ENCODE measurements at regions not wholly inside any gene's neighbourhood (a gene's known extent, or its start where the extent isn't known, plus 50 kb on each side); places are given as distances from the start of the nearest gene placed in this dataset.
"Not testable (repeated sequence)": the region's sequence is repeated elsewhere in the genome, so short reads cannot be mapped to it uniquely, and the experiment has no call there.

DNA sequence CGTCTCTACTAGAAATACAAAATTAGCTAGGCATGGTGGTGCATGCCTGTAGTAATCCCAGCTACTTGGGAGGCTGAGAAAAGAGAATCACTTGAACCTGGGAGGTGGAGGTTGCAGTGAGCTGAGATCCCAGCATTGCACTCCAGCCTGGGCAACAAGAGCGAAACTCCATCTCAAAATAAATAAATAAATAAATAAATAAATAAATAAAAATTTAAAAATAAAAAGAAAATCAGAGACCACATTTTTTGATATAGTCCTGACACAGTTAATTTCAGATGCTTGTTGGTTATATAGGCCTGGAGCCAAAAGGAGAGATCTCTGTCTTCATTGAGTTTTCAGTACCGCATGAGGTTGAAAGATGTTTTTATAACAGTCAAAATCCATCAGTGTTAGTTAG, 388.3 kb downstream of the PRELID2 start:
- DNase-seq: not testable (repeated sequence)

DNA sequence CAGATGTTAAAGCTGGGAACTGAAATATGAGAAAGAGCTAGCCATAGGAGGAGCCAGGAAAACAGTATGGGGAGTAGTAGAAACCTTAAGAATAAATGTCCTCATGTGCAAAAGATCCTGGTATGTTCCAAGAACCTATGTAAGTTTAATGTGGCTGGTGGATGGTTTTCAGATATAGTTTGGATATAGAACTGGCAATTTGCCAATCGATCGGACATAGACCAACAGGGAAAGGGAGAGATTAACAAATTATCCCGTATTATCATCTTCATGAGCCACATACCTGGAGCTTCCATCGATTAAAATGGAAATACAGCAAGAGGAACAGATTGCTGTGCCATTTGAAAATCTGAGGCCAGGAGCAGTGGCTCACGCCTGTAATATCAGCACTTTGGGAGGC, 388.7 kb downstream of the PRELID2 start:
- no peak for DNase-seq

- no peak for DNase-seq
These were observed 390.1 kb downstream of the PRELID2 start for GRCh38 chr5:145445027-145445426.

DNA sequence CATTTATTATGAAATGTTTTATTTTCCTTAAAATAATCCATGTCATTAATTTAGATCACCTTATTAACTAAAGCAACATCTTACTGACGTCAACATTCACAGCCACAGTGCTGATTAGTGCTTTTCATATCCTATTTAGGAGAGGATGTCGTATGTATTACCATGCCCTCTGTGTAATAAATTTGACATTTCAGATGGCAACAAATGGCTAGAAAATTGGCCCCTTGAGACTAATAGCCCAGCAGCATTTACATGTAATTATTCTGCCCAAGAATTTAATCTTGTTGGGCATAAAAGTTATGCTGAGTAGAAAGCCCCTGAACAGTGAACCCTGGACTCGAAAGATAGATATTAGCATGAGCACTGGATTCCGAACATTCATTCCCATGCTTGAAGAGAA, 391.2 kb downstream of the PRELID2 start:
- DNase-seq: no peak

DNA sequence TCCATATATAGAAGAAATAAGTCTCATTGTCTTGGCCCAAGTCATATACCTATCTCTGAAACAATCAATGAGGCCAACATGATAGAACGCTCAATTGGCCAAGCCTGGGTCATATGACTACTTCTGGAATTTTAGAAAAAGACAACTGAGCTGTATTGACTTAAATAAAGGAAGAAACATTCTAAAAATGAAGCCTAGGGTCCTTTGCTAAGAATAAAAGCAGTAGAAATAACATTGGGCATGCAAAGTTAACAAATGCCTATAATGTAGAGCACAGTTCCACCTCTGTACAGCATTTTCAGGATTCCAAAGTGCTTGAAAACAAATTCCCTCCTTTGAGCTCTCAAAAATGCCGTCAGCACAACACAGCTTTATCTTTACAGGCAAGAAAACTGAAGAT, 391.8 kb downstream of the PRELID2 start:
- DNase-seq: no peak

GRCh38 chr5:145442661-145443060, 392.5 kb downstream of the PRELID2 start:
- DNase-seq: not testable (repeated sequence)

GRCh38 chr5:145441228-145441627, 393.9 kb downstream of the PRELID2 start:
- no peak for DNase-seq

DNA sequence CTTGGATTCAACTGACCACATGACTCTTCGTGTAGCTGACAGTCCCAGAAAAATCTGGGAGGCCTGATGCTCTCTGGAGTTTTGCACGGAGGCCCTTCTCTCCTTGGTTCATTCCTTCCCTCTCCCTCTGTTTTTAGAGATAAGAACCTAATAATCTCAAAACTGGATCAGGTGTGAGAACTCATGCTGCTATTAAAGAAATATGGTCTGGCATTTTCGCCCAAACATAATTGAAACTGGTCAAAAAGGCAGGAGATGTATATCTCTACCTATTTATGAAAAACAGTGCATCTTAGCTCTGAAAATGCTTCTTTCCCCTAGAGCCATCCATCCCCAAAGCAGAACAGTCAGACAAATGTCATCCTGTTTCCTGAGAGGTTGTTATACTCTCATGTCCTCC, 397.5 kb downstream of the PRELID2 start:
- DNase-seq: no peak

DNA sequence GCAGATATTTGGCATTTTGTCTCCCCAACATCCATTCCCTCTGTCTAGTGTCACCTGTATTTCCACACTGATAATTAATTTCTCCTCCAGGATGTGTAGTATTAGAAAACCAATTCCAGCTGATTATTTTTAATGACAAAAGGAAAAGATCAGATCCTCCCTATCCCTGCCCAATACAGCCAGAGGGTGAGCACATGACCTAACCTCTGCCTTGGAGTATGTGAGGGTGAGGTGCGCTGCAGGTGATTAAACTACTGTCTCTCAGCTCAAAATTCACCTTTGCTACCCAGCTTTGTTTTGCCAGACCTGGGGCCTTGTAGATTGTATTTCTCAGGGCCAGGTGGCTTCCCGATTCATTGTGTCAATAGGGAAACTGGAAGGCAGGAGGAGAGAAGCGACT, 402.1 kb downstream of the PRELID2 start:
- DNase-seq: no peak

GRCh38 chr5:145429170-145429569, 406.0 kb downstream of the PRELID2 start:
- DNase-seq: no peak

DNA sequence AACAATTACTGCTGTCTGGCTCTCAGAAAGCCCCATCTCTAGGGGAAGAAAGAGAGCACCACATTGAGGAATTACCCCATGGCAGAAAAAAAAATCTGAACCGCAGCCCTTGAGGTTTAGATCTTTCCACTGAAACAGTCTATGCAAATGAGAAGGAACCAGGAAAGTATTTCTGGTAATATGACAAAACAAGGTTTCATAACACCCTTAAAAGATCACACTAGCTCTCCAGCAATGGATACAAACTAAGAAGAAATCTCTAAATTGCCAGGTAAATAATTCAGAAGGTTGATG, 427.1 kb downstream of the PRELID2 start:
- DNase-seq: no peak

GRCh38 chr5:145407300-145408047, 427.7 kb downstream of the PRELID2 start:
- no peak for DNase-seq

GRCh38 chr5:145403992-145404391, 431.1 kb downstream of the PRELID2 start:
- DNase-seq: no peak

GRCh38 chr5:145396888-145397287, 438.3 kb downstream of the PRELID2 start:
- DNase-seq: no peak

- not testable (repeated sequence) for DNase-seq
These were observed 440.0 kb downstream of the PRELID2 start for GRCh38 chr5:145395151-145395550.

DNA sequence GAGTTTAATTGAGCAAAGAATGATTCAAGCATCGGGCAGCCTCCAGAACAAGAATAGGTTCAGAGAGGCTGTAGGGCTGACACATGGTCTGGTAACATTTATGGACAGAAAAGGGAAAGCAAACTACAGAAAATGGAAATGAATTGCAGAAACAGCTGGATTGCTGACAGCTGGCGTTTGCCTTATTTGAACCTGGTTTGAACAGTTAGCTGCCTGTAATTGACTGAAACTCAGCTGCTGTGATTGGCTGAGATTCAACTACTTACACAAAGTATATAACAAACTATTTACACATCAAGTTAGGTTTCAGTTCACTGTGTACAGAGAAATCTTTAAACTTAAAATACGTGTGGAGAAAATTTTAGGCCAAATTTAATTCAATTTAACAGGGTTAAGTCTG, 441.7 kb downstream of the PRELID2 start:
- DNase-seq: no peak

- DNase-seq: no peak
These were observed 446.1 kb downstream of the PRELID2 start for GRCh38 chr5:145389047-145389446.

- DNase-seq: no peak
These were observed 449.9 kb downstream of the PRELID2 start for GRCh38 chr5:145385276-145385675.

- DNase-seq: no peak
These were observed 456.9 kb downstream of the PRELID2 start for GRCh38 chr5:145378226-145378625.

- no peak for DNase-seq
These were observed 459.6 kb downstream of the PRELID2 start for GRCh38 chr5:145375521-145375920.

GRCh38 chr5:145365464-145365863, 469.7 kb downstream of the PRELID2 start:
- no peak for DNase-seq

DNA sequence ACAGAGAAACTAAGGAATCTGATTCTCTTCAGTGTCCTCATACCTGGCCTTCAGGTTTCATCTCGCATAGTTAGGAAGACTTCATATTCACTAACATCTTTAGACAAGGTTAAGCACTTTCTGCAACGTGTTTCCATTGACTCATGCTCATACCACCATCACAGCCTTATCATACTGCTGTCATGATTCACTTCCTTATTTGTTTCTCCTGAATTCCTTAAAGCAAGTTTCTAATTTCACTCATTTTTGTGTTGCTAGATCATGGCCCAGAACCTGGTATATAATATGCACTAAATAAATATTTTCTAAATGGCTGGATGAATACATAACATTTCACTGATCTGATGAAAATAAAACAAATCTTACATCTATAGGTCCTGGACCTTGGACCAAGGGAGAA, 472.9 kb downstream of the PRELID2 start:
- DNase-seq: no peak

- DNase-seq: no peak
These were observed 474.2 kb downstream of the PRELID2 start for GRCh38 chr5:145360936-145361335.

DNA sequence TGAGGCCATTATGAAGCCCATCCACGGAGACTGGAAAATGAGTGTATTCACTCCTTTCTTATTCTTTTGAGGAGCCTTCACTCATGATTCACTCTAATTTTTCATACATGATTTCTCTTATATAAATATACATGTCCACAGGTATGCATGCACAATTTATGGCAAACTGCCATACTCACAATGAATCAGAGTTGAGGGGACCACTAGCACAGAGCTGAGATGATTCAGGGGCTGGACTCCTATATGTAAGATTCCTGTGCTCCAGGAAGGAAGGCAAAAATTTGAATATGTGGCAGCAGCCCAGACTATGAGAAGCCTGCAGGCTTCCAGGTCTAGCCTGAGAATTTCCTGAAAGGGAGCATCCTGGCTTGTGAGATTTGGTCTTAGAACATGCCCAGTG, 484.6 kb downstream of the PRELID2 start:
- no peak for DNase-seq

GRCh38 chr5:145347026-145347616, 488.0 kb downstream of the PRELID2 start:
- DNase-seq: no peak
